HepG2 (cell line): ENCODE measurements at regions not wholly inside any gene's neighbourhood (a gene's known extent, or its start where the extent isn't known, plus 50 kb on each side); places are given as distances from the start of the nearest gene placed in this dataset.

ENCODE experiments used
- ATAC-seq: fragments of 200-7000 bp; cut with Tn5 transposase; 3 replicates; pipeline ENCODE4 v1.9.1; 2020; ENCODE audit warnings: mild to moderate bottlenecking, moderate library complexity
- BruUV-seq: library from RNA; stranded (reverse); fragments of 400-500 nt; replicated peaks from 2 replicates; lab custom pipeline; 2021; lab: Mats Ljungman, UMichigan
- CTCF ChIA-PET: fragments of 300-600 bp; formaldehyde crosslinking; extraction: SDS; loops from one replicate; lab custom pipeline; 2021; ENCODE audit warnings: low total read pairs, inconsistent platforms, low intra/inter-chr PET ratio; lab: Yijun Ruan, JAX
- POLR2A ChIA-PET: fragments of 350-600 bp; sonication (Branson Sonifier 250); formaldehyde crosslinking; loops from one replicate; lab custom pipeline; 2020; ENCODE audit warnings: antibody characterized with exemption, inconsistent platforms; lab: Yijun Ruan, JAX
- DNase-seq: peaks from one replicate; pipeline ENCODE4 v3.0.0-alpha.2; 2015; ENCODE audit warnings: low spot score
- FAIRE-seq: peaks from 3 replicates; lab custom pipeline; 2011; peaks lifted over from hg19 to GRCh38; lab: Jason Lieb, UNC
- H2AFZ ChIP-seq: one replicate; pipeline ENCODE4 v1.6.1; 2011; ENCODE audit warnings: low read length, inconsistent platforms
- H3K27ac ChIP-seq: fragments of 300-600 bp; 3 replicates; pipeline ENCODE4 v1.8.0; 2011; ENCODE audit warnings: mixed run types, mild to moderate bottlenecking, mixed read lengths, low read length, inconsistent platforms; ENCODE audit not compliant: insufficient read depth; ENCODE audit errors: extremely low read length
- H3K27me3 ChIP-seq, 2 experiments: fragments of 200-600 bp in 1 of 2; 2 replicates in 1 of 2; 3 replicates in 1 of 2; pipeline versions ENCODE4 v1.6.0 to v1.8.0; 2011; ENCODE audit warnings: low read length in 2 of 2, mild to moderate bottlenecking in 2 of 2, moderate library complexity in 2 of 2, inconsistent platforms in 1 of 2; ENCODE audit not compliant: insufficient read depth in 2 of 2, control insufficient read depth in 1 of 2
- H3K36me3 ChIP-seq, 2 experiments: fragments of 200-600 bp in 1 of 2; replicated peaks in 1 of 2; 2 replicates in 1 of 2; 3 replicates in 1 of 2; pipeline versions ENCODE4 v1.5.1 to v1.8.0; 2011; ENCODE audit warnings: low read length in 2 of 2, inconsistent platforms in 1 of 2; ENCODE audit not compliant: insufficient read depth in 2 of 2, control insufficient read depth in 1 of 2
- H3K4me1 ChIP-seq: 2 replicates; pipeline ENCODE4 v1.5.1; 2012; ENCODE audit warnings: low read length, inconsistent platforms; ENCODE audit not compliant: insufficient read depth
- H3K4me2 ChIP-seq: 2 replicates; pipeline ENCODE4 v1.6.0; 2011; ENCODE audit warnings: low read depth, low read length, inconsistent platforms
- H3K4me3 ChIP-seq, 3 experiments: fragments of 200-600 bp in 1 of 3; sonication (generic), shearing (Covaris generic) in 1 of 3; replicated peaks in 1 of 3; 2 replicates each; pipeline ENCODE4 v1.5.1; 2011 to 2016; ENCODE audit warnings: low read length in 3 of 3, inconsistent platforms in 2 of 3, low read depth in 2 of 3, mild to moderate bottlenecking in 2 of 3, control low read depth in 1 of 3, mixed read lengths in 1 of 3; ENCODE audit not compliant: insufficient read depth in 1 of 3
- H3K79me2 ChIP-seq: one replicate; pipeline ENCODE4 v1.6.1; 2011; ENCODE audit warnings: low read length, inconsistent platforms; ENCODE audit not compliant: insufficient read depth
- H3K9ac ChIP-seq: 2 replicates; pipeline ENCODE4 v1.6.0; 2011; ENCODE audit warnings: mild to moderate bottlenecking, low read depth, low read length, inconsistent platforms; ENCODE audit not compliant: insufficient read depth
- H3K9me3 ChIP-seq: 2 replicates; pipeline ENCODE4 v1.5.1; 2012; ENCODE audit warnings: mild to moderate bottlenecking, low read length
- H4K20me1 ChIP-seq: 2 replicates; pipeline ENCODE4 v1.6.0; 2011; ENCODE audit warnings: inconsistent platforms, mild to moderate bottlenecking, low read length, moderate library complexity; ENCODE audit not compliant: insufficient read depth
- KDM5B ChIP-seq: sonication (generic); formaldehyde crosslinking; IDR thresholded peaks from 2 replicates; pipeline ENCODE4 v1.4.0; 2020; ENCODE audit warnings: missing genetic modification reagents, mild to moderate bottlenecking, borderline replicate concordance
- MTA1 ChIP-seq: sonication (generic); formaldehyde crosslinking; IDR thresholded peaks from 2 replicates; pipeline ENCODE4 v1.4.0; 2020; ENCODE audit warnings: missing genetic modification reagents, mild to moderate bottlenecking, borderline replicate concordance
- NKX3-1 ChIP-seq: sonication (generic); formaldehyde crosslinking; IDR thresholded peaks from 2 replicates; pipeline ENCODE4 v1.5.0; 2020; ENCODE audit warnings: missing genetic modification reagents
- SIN3B ChIP-seq: fragments of 150-350 bp; IDR thresholded peaks from 2 replicates; pipeline ENCODE4 v1.6.1; 2014; ENCODE audit warnings: low read length
- SMYD3 ChIP-seq: sonication (generic); formaldehyde crosslinking; IDR thresholded peaks from 2 replicates; pipeline ENCODE4 v1.8.1; 2023; ENCODE audit warnings: mild to moderate bottlenecking, missing genetic modification reagents
- YEATS2 ChIP-seq: sonication (generic); formaldehyde crosslinking; IDR thresholded peaks from 2 replicates; pipeline ENCODE4 v1.4.0; 2020; ENCODE audit warnings: missing genetic modification reagents, borderline replicate concordance
- ZFP1 ChIP-seq: IDR thresholded peaks from 2 replicates; pipeline ENCODE4 v1.6.1; 2016
- ZNF124 ChIP-seq: sonication (generic); formaldehyde crosslinking; IDR thresholded peaks from 2 replicates; pipeline ENCODE4 v1.4.0; 2020; ENCODE audit warnings: missing genetic modification reagents
- ZNF543 ChIP-seq: sonication (generic); formaldehyde crosslinking; IDR thresholded peaks from 2 replicates; pipeline ENCODE4 v1.4.0; 2020; ENCODE audit warnings: mild to moderate bottlenecking, missing genetic modification reagents
- ZNF598 ChIP-seq: sonication (generic); formaldehyde crosslinking; IDR thresholded peaks from 2 replicates; pipeline ENCODE4 v1.5.1; 2020; ENCODE audit warnings: mild to moderate bottlenecking, missing genetic modification reagents, borderline replicate concordance
- ZNF776 ChIP-seq: sonication (generic); formaldehyde crosslinking; IDR thresholded peaks from 2 replicates; pipeline ENCODE4 v1.4.0; 2020; ENCODE audit warnings: mild to moderate bottlenecking, missing genetic modification reagents
- WGBS: methylation state at CpG from one replicate; pipeline ENCODE4 v1.1.6; 2017; ENCODE audit warnings: low lambda C conversion rate; 5-methylcytosine and 5-hydroxymethylcytosine counted together
- in situ Hi-C: cut with HindIII; loops from 2 replicates; pipeline ENCODE4 v1.10.0; 2017; ENCODE audit warnings: low pct_unique_long_range_greater_than_20kb; ENCODE audit not compliant: extremely low pct_ligation_motif_present
- intact Hi-C: fragments of 100-400 bp; cut with micrococcal nuclease; formaldehyde crosslinking; loops from one replicate; pipeline ENCODE4 v1.10.0; 2022; ENCODE audit not compliant: unreplicated experiment
- TF ChIP-seq, protein P1 (sequence below): sonication (generic); formaldehyde crosslinking; IDR thresholded peaks from 2 replicates; pipeline ENCODE4 v1.8.0; 2022; ENCODE audit warnings: missing genetic modification reagents, mild to moderate bottlenecking, moderate library complexity, borderline replicate concordance
- TF ChIP-seq, protein P2 (sequence below): sonication (generic); formaldehyde crosslinking; IDR thresholded peaks from 2 replicates; pipeline ENCODE4 v1.4.0; 2020; ENCODE audit warnings: mild to moderate bottlenecking, missing genetic modification reagents, borderline replicate concordance
- TF ChIP-seq, protein P3 (sequence below): sonication (generic); formaldehyde crosslinking; conservative IDR thresholded peaks from 2 replicates; pipeline ENCODE4 v1.5.0; 2020; ENCODE audit warnings: missing genetic modification reagents

DNA sequence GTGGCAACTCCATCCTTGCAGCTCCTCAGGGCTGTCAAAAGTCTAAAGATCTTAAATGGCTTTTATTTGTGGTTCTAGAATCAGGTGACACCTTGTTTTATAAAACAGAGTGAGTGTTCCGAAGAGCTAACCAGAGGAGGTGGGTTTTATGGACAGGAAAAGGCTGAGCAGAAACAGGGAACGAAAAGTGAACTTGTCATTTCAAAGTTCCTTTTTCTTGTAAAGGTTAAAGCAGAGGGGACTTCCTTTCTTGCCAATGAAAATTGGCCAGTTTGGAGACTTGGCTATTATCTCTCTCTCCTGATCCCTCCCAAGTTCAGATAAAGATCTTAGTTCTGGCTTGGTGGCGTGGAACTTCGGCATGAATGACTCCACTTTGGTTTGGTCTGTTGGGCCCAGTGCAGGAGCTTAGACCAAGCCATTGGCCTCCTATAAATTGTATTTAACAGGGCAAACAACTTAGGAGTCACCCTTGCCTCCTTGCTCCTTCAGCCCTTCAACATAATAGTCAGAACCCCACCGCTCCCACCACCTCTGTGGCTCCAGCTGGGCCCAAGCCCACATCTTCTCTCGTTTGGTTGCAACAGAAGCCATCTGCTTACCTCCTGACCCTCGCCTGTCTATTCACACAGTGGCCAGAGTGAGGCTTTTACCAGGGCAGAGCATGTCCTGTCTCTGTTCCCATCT is 102.4 kb upstream of the THY1 start:
- ATAC-seq: no peak

More for the DNA sequence above, 102.4 kb upstream of the THY1 start:
- Histone ChIP-seq H3K4me3 (no peak overlapping the region), H3K9ac (no peak overlapping the region), H3K36me3 (no peaks in the 10 kb centered on the region), H3K9me3 (no peaks in the 10 kb centered on the region), H3K27ac (no peak overlapping the region), H2AFZ (no peak overlapping the region), H4K20me1 (no peaks in the 10 kb centered on the region), H3K4me1 (no peaks in the 10 kb centered on the region), H3K79me2 (no peaks in the 10 kb centered on the region), H3K27me3 (peaks cover 7 to 55% of the 10 kb centered on the region in 2 experiments)
- in situ Hi-C loops (no loop called here), intact Hi-C loops (no loop called here)
- DNase-seq (no peak), FAIRE-seq (no peak)
- POLR2A ChIA-PET: no interaction called here
- no TSS peak for BruUV-seq
- WGBS: 19% methylated on average over 6 of the region's 7 CpGs
- CTCF ChIA-PET: no interaction called here
- TF ChIP-seq ZFP1 (CRISPR knock-in tag) (no peak), ZNF543 (CRISPR knock-in tag) (no peak), ZNF124 (no peak), YEATS2 (no peak), KDM5B (CRISPR knock-in tag) (no peak), SIN3B (no peak), ZNF598 (no peak), MTA1 (CRISPR knock-in tag) (no peak), ZNF776 (CRISPR knock-in tag) (no peak), NKX3-1 (CRISPR knock-in tag) (no peak), SMYD3 (CRISPR knock-in tag) (no peak)
- TF ChIP-seq, protein P1, sequence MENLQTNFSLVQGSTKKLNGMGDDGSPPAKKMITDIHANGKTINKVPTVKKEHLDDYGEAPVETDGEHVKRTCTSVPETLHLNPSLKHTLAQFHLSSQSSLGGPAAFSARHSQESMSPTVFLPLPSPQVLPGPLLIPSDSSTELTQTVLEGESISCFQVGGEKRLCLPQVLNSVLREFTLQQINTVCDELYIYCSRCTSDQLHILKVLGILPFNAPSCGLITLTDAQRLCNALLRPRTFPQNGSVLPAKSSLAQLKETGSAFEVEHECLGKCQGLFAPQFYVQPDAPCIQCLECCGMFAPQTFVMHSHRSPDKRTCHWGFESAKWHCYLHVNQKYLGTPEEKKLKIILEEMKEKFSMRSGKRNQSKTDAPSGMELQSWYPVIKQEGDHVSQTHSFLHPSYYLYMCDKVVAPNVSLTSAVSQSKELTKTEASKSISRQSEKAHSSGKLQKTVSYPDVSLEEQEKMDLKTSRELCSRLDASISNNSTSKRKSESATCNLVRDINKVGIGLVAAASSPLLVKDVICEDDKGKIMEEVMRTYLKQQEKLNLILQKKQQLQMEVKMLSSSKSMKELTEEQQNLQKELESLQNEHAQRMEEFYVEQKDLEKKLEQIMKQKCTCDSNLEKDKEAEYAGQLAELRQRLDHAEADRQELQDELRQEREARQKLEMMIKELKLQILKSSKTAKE (CRISPR knock-in tag): no peak
- TF ChIP-seq, protein P2, sequence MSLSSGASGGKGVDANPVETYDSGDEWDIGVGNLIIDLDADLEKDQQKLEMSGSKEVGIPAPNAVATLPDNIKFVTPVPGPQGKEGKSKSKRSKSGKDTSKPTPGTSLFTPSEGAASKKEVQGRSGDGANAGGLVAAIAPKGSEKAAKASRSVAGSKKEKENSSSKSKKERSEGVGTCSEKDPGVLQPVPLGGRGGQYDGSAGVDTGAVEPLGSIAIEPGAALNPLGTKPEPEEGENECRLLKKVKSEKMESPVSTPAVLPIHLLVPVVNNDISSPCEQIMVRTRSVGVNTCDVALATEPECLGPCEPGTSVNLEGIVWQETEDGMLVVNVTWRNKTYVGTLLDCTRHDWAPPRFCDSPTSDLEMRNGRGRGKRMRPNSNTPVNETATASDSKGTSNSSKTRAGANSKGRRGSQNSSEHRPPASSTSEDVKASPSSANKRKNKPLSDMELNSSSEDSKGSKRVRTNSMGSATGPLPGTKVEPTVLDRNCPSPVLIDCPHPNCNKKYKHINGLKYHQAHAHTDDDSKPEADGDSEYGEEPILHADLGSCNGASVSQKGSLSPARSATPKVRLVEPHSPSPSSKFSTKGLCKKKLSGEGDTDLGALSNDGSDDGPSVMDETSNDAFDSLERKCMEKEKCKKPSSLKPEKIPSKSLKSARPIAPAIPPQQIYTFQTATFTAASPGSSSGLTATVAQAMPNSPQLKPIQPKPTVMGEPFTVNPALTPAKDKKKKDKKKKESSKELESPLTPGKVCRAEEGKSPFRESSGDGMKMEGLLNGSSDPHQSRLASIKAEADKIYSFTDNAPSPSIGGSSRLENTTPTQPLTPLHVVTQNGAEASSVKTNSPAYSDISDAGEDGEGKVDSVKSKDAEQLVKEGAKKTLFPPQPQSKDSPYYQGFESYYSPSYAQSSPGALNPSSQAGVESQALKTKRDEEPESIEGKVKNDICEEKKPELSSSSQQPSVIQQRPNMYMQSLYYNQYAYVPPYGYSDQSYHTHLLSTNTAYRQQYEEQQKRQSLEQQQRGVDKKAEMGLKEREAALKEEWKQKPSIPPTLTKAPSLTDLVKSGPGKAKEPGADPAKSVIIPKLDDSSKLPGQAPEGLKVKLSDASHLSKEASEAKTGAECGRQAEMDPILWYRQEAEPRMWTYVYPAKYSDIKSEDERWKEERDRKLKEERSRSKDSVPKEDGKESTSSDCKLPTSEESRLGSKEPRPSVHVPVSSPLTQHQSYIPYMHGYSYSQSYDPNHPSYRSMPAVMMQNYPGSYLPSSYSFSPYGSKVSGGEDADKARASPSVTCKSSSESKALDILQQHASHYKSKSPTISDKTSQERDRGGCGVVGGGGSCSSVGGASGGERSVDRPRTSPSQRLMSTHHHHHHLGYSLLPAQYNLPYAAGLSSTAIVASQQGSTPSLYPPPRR (CRISPR knock-in tag): no peak
- TF ChIP-seq, protein P3, sequence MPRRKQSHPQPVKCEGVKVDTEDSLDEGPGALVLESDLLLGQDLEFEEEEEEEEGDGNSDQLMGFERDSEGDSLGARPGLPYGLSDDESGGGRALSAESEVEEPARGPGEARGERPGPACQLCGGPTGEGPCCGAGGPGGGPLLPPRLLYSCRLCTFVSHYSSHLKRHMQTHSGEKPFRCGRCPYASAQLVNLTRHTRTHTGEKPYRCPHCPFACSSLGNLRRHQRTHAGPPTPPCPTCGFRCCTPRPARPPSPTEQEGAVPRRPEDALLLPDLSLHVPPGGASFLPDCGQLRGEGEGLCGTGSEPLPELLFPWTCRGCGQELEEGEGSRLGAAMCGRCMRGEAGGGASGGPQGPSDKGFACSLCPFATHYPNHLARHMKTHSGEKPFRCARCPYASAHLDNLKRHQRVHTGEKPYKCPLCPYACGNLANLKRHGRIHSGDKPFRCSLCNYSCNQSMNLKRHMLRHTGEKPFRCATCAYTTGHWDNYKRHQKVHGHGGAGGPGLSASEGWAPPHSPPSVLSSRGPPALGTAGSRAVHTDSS: no peak
- TF ChIP-seq, all 625 proteins: peak for 0
- no peak overlapping the region for H3K4me2 ChIP-seq
